DMS53 treated with DMSO at 0.1 percent for 48 hours (cell line): ENCODE measurements at regions not wholly inside any gene's neighbourhood (a gene's known extent, or its start where the extent isn't known, plus 50 kb on each side); places are given as distances from the start of the nearest gene placed in this dataset.

Source experiments
- DNase-seq: peaks from one replicate; lab custom pipeline; 2025; ENCODE audit not compliant: unreplicated experiment; lab: John Stamatoyannopoulos, UW

DNA sequence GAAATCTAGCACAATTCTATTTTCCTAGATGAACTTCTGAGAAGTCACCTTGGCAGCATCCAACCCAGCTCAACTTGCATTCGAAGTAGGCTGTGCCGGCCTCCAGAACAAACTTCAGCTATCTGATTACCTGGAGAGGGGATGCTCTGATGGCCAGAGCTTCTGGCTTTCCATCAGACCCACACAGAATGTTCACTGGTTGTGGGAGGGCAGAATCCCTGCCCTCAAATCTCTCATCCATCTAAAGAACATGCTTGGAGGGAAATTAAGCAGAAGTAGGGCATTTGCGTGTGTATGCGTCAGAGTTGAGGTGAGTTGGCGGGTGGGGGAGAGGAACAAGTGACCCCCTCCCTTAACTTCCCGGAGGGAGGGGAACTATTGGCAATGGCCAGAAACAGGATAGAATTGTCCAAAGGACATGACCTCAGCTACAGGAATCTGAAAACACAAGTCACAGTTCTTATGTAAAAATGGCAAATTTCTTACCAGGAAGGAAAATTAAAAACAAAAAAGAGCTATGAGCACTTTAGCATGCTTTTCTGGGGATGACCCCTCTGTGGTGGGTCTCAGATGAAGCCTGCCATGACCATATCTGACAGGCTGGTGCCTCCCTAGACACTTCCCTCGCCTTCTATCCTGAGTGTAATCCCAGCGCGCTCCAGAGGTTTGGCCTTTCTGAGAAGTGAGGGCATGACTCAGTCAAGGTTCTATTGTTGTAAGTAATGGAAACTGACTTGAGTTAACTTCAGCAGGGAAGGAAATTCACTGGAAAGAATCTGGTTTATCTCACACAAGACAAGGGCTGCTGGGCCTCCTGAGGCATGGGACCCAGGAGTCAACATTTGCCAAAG, 278.8 kb downstream of the RPS24 start:
- no peak for DNase-seq

GRCh38 chr10:78313048-78313381, 279.4 kb downstream of the RPS24 start:
- no peak for DNase-seq

DNA sequence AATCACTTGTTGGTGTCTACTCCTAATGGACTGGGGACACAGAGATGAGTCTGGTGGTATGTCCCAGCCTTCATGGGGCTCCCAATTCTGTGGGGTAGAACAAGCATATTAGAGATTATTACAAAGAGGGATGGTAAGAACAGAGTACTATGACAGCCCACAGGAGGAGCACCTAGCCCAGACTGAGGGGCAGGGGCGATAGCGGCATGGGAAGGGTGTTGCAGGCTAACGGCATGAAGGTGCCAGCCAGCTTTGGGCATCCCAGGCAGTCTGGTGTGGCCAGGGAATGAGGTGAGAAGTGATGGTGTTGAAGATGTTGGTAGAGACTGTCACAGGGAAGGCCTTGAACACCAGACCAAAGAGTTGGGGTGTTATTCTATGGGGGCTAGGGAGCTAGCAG, 280.0 kb downstream of the RPS24 start:
- no peak for DNase-seq

GRCh38 chr10:78314651-78315050, 281.0 kb downstream of the RPS24 start:
- DNase-seq = no peak

- DNase-seq = no peak
Observed at GRCh38 chr10:78316451-78316931, 282.8 kb downstream of the RPS24 start.

GRCh38 chr10:78318305-78318704, 284.6 kb downstream of the RPS24 start:
- no peak for DNase-seq

- no peak for DNase-seq
Observed at GRCh38 chr10:78319371-78319770, 285.7 kb downstream of the RPS24 start.

GRCh38 chr10:78319841-78320240, 286.2 kb downstream of the RPS24 start:
- no peak for DNase-seq

GRCh38 chr10:78320506-78320905, 286.8 kb downstream of the RPS24 start:
- DNase-seq = no peak

DNA sequence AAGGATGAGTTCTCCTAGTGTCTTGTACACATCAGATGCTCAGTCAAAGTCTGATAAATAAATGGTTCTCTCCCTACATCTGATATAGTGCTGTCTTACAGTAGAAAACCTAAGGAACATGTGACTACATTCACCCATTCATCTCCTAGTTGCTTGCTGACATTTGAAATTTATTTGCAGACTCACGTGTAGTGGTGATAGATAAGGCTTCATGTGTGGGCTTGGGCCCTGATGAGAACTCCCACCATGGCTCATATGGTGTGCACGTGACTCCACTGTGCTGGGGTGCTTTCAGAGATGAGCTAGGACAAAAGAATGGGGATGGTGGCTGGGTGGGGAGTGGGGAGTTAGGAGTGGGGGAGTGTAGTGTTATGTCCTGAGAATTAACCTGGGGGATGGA, 287.3 kb downstream of the RPS24 start:
- no peak for DNase-seq

DNA sequence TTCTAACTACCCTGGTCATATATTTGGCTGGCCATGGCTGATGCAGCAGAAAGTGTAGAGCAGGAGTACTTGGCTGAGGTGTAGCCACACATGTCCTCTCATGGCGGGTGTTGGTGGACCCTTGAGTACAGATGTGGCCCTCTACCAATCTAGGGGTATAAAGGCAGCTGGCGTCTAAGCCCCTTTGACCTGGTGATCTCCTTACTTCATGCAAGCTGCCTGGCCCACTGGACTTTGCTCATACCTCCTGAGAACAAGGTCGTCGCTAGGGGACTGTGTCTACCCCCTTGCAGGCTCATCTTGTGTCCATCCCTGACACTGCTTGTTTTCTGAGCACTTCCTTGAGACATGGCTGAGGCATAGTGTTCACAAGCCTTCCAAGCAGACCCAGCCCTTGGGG, 287.8 kb downstream of the RPS24 start:
- no peak for DNase-seq

DNA sequence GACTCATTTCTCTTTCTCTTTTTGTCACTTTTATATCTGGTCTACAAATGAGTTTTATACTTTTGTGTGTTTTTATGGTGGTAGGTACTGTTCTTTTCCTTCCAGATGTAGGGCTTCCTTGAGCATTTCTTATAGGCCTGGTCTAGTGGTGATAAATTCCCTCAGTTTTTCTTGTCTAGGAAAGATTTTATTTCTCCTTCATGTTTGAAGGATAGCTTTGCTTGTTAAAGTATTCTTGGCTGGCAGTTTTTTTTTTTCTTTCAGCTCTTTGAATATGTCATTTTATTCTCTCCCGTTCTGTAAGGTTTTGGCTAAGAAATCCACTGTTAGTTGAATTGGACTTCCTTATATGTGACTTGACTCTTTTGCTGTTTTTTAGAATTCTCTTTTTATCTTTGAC, 292.7 kb downstream of the RPS24 start:
- DNase-seq = no peak

DNA sequence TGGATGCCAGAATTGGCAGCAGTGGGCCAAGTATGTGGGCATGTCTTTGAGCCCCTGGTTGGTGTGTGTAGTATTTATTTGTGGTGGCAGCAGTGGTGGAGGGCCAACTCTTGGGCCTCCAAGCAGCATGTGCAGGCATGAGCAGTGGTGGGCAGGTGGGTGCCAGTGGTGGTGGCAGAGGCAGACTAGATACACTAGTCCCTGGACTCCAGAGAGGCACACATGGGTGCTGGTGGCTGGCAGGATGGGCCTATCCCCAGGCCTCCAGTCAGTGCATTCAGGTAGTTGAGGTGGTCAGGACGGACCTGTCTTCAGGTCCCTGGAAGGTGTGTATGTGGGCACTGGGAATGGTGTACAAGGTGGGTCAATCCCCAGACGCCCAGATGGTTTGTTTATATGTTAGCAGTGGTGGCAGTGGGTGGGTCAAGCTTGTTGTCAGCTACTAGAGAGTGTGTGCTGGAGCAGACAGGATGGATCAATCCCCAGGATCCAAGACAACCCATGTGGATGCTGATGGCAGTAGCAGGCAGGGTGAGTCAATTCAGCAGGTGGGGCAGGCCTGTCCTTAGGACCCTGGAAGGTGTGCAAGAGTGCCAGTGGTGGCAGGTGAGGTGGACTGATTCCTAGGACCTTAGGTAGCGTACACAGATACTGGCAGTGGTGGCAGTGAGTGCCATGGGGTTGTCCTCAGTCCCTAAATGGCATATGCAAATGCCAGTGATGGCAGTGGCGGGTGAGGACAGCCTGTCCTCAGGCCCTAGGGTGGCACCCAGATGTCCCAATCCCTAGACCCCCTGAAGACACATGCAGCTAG, 294.3 kb downstream of the RPS24 start:
- DNase-seq = no peak

- DNase-seq = no peak
Observed at GRCh38 chr10:78328592-78329404, 295.1 kb downstream of the RPS24 start.

- no peak for DNase-seq
Observed at GRCh38 chr10:78330884-78331283, 297.2 kb downstream of the RPS24 start.

GRCh38 chr10:78331391-78331922, 297.8 kb downstream of the RPS24 start:
- DNase-seq = no peak

DNA sequence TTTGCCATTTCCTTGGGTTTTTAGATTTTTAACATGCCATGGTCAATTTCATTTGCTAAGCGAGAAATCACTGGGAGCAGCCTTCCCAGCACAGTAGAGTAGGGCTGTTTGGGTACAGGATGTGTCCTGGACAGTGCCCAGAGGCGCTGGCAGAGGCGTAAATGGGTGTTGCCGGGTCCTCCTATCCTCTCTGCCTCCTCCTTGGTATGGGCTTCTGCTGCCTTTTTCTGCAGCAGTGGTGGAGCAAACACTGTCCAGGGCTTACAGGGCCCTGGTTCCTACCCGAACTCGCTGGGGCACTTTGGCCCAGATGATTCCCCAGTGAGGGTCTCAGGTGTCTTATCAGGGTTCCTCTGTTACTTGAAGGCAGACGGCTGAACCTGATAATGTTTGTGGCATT, 298.3 kb downstream of the RPS24 start:
- DNase-seq = no peak

- DNase-seq = no peak
Observed at GRCh38 chr10:78332657-78333056, 299.0 kb downstream of the RPS24 start.

DNA sequence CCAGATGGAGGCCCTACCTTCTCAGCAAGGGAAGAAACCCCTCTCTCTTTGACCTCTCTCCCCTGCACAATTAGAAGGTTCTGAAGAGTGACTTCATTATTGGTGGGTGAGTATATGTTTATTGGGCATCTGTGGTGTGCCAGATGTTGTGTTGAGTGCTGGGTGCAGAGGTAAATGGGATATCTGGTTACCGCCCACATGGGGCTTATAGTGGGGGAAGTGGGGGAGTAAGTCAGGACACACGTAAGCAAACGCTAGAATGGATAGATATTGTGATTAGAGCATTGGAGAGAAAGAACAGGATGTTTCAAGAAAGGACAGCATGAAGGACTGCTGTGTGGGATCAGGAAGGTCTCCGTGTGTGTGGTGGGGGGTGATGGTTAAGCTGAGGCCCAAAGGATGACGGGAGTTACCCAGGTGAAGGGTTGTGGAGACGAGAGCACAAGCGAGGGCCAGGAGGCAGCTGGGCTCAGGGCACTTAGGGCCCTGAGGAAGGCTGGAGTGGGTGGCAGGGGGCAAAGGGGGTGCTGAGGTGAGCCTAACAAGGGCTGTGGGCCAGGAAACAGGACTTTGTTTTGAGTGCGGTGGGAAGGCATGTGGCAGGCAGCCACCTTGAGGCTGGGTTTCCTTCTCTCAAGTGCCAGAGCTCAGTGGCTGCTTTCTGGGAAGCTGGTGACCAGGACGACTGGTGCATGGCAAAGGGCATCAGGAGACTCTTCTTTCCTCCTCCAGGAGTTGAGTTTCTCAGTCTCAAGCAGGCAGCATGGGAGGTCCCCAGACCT, 299.9 kb downstream of the RPS24 start:
- DNase-seq = no peak

DNA sequence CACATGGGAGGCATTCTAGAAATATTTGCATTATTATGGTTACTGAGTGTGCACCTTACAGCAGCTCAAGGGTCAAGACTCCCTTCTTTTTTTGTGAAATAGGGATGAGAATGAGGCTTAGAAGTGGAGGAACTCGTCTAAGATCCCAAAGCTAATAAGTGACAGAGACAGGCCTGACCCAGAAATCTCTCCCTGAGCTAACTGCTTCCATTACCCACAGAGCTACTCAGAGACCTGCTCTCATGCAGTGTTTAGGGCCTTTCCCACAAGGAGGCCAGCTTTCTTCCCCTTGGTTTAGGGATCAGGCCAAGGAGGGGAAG, 301.7 kb downstream of the RPS24 start:
- DNase-seq = peak; percentile 55
